ENCODE measurements at regions not wholly inside any gene's neighbourhood (a gene's known extent, or its start where the extent isn't known, plus 50 kb on each side); places are given as distances from the start of the nearest gene placed in this dataset.

GRCh38 chr6:81166770-81167169 is 585.7 kb downstream of the TENT5A start:
- Histone ChIP-seq H3K4me3 (no peak overlapping the region), H3K9me3 (no peaks in the 10 kb centered on the region), H3K4me1 (peaks cover 0 to 7% of the 10 kb centered on the region in 2 donors), H3K36me3 (no peaks in the 10 kb centered on the region), H3K27ac (no peak overlapping the region), H3K27me3 (no peaks in the 10 kb centered on the region)
- no peak for DNase-seq (ENCODE audit: low spot score in 2 of 2)
- intact Hi-C loops (cut with DNase I) = no loop called here
- TF ChIP-seq, protein P1, sequence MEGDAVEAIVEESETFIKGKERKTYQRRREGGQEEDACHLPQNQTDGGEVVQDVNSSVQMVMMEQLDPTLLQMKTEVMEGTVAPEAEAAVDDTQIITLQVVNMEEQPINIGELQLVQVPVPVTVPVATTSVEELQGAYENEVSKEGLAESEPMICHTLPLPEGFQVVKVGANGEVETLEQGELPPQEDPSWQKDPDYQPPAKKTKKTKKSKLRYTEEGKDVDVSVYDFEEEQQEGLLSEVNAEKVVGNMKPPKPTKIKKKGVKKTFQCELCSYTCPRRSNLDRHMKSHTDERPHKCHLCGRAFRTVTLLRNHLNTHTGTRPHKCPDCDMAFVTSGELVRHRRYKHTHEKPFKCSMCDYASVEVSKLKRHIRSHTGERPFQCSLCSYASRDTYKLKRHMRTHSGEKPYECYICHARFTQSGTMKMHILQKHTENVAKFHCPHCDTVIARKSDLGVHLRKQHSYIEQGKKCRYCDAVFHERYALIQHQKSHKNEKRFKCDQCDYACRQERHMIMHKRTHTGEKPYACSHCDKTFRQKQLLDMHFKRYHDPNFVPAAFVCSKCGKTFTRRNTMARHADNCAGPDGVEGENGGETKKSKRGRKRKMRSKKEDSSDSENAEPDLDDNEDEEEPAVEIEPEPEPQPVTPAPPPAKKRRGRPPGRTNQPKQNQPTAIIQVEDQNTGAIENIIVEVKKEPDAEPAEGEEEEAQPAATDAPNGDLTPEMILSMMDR (IDR thresholded peaks at IDR 0.05) = no peak

- H3K27me3 ChIP-seq = no peaks in the 10 kb centered on the region
- H3K27ac ChIP-seq = no peak overlapping the region
- TF ChIP-seq, protein P1 (IDR thresholded peaks at IDR 0.05) = no peak
- no peak overlapping the region for H3K4me3 ChIP-seq
- no peaks in the 10 kb centered on the region for H3K4me1 ChIP-seq
- intact Hi-C loops (cut with DNase I) = no loop called here
- no peaks in the 10 kb centered on the region for H3K9me3 ChIP-seq
- H3K36me3 ChIP-seq = no peaks in the 10 kb centered on the region
- DNase-seq (ENCODE audit: low spot score in 2 of 2) = no peak
Observed at GRCh38 chr6:81158956-81159355, 593.5 kb downstream of the TENT5A start.

GRCh38 chr6:81148751-81149150 is 603.7 kb downstream of the TENT5A start:
- intact Hi-C loops (cut with DNase I) = no loop called here

DNA sequence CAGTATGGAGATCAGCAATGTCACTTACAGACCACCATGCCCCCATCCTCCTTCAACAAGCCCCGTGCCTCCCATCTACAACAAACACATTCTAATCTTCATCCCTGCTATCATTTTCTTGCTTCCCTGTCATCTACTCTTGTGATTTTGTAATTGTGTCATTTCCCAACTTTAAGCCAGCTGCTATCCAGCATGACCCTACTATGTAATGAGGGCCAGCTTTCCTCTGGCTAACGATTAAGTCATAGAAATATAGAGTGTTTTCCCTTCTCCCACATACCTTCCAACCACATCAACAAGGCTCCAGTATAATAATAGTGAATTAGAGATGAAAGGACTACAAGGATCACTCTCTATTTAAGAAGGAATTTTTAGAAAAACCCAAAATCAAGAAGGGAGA is 607.0 kb downstream of the TENT5A start:
- no peaks in the 10 kb centered on the region for H3K4me1 ChIP-seq
- peaks cover 0 to 7% of the 10 kb centered on the region in 2 donors for H3K9me3 ChIP-seq
- DNase-seq (ENCODE audit: low spot score in 2 of 2) = no peak
- no peaks in the 10 kb centered on the region for H3K27me3 ChIP-seq
- no peak overlapping the region for H3K27ac ChIP-seq
- intact Hi-C loops (cut with DNase I) = no loop called here
- TF ChIP-seq, protein P1 (IDR thresholded peaks at IDR 0.05) = no peak
- H3K4me3 ChIP-seq = no peak overlapping the region
- no peaks in the 10 kb centered on the region for H3K36me3 ChIP-seq

More at GRCh38 chr6:81148751-81149150, 603.7 kb downstream of the TENT5A start:
- H3K4me3 ChIP-seq = no peak overlapping the region
- TF ChIP-seq, protein P1 (IDR thresholded peaks at IDR 0.05) = no peak
- H3K27ac ChIP-seq = no peak overlapping the region
- no peaks in the 10 kb centered on the region for H3K4me1 ChIP-seq
- no peaks in the 10 kb centered on the region for H3K36me3 ChIP-seq
- H3K27me3 ChIP-seq = no peaks in the 10 kb centered on the region
- DNase-seq (ENCODE audit: low spot score in 2 of 2) = no peak
- peaks cover 0 to 23% of the 10 kb centered on the region in 2 donors for H3K9me3 ChIP-seq

DNA sequence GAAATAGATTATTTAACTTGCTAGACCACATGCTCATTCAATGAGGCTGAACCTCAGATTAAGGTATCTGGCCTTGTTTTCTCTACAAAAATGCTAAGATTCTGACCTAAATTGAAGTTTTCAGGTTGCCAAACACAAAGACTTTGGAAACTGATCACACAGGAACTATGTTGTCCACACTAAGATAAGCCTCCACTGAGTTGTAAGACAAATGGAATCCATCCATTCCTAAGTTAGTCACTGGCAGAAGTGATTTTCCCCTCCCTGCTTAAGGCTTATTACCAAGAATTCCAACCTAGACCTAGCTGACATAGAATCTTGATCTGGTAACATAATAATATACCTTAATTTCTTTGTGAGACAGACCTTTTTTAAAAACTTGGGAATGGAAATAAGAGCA is 608.1 kb downstream of the TENT5A start:
- TF ChIP-seq, protein P1 (IDR thresholded peaks at IDR 0.05) = no peak
- peaks cover 0 to 7% of the 10 kb centered on the region in 2 donors for H3K9me3 ChIP-seq
- intact Hi-C loops (cut with DNase I) = no loop called here
- no peaks in the 10 kb centered on the region for H3K36me3 ChIP-seq
- DNase-seq (ENCODE audit: low spot score in 2 of 2) = no peak
- H3K27ac ChIP-seq = no peak overlapping the region
- H3K27me3 ChIP-seq = no peaks in the 10 kb centered on the region
- no peak overlapping the region for H3K4me3 ChIP-seq
- H3K4me1 ChIP-seq = no peaks in the 10 kb centered on the region

DNA sequence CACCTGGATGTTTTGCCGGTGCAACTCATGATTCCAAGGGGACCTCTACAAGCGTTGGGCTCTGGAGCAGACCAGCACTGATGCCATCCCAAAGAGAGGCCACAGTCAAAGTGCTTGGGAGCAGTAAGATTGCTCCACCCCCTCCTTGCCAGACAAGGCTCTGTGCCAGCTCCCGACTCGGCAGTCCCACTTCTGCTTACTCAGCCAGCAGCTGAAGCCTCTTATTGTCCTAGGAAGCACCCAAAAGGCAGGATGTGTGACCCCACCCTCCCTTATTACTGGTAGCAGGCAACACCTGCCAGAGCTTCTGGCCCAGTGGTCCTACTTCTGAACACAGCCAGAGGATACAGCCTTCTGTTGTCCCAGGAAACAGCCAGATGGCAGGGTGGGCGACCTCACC is 614.2 kb downstream of the TENT5A start:
- Histone ChIP-seq H3K27ac (no peak overlapping the region), H3K9me3 (peaks cover 0 to 7% of the 10 kb centered on the region in 2 donors), H3K4me1 (no peaks in the 10 kb centered on the region), H3K36me3 (no peaks in the 10 kb centered on the region), H3K4me3 (no peak overlapping the region), H3K27me3 (no peaks in the 10 kb centered on the region)
- TF ChIP-seq, protein P1 (IDR thresholded peaks at IDR 0.05) = no peak
- DNase-seq (ENCODE audit: low spot score in 2 of 2) = no peak
- intact Hi-C loops (cut with DNase I) = no loop called here
